WTC11 (cell line): ENCODE measurements at regions not wholly inside any gene's neighbourhood (a gene's known extent, or its start where the extent isn't known, plus 50 kb on each side); places are given as distances from the start of the nearest gene placed in this dataset.
"Not testable (repeated sequence)": the region's sequence is repeated elsewhere in the genome, so short reads cannot be mapped to it uniquely, and the experiment has no call there.

Experiments
- ATAC-seq: fragments of 200-7000 bp; cut with Tn5 transposase; 2 replicates; pipeline ENCODE4 v1.10.0; 2021; ENCODE audit warnings: mild to moderate bottlenecking, moderate library complexity
- CTCF ChIA-PET: fragments of 300-600 bp; sonication (Branson Sonifier 250); formaldehyde crosslinking; loops from one replicate; lab custom pipeline; 2021; ENCODE audit warnings: antibody characterized with exemption; lab: Charles Lee
- POLR2A ChIA-PET: fragments of 350-600 bp; sonication (Branson Sonifier 250); formaldehyde crosslinking; loops from one replicate; lab custom pipeline; 2021; ENCODE audit warnings: antibody characterized with exemption; lab: Charles Lee
- DNase-seq: peaks from one replicate; pipeline ENCODE4 v3.0.0; 2021; ENCODE audit warnings: low spot score
- H3K27ac Mint-ChIP-seq: 2 replicates; pipeline ENCODE4 v1.8.0; 2021; ENCODE audit warnings: mixed read lengths
- H3K27me3 Mint-ChIP-seq: 2 replicates; pipeline ENCODE4 v1.8.0; 2021; ENCODE audit warnings: low read depth, mild to moderate bottlenecking, moderate library complexity, mixed read lengths
- H3K36me3 Mint-ChIP-seq: 2 replicates; pipeline ENCODE4 v1.8.0; 2021; ENCODE audit warnings: mixed read lengths
- H3K4me1 Mint-ChIP-seq: 2 replicates; pipeline ENCODE4 v1.8.0; 2022; ENCODE audit warnings: mixed read lengths
- H3K4me3 Mint-ChIP-seq: 2 replicates; pipeline ENCODE4 v1.8.0; 2021; ENCODE audit warnings: mild to moderate bottlenecking, moderate library complexity, mixed read lengths
- H3K9me3 Mint-ChIP-seq: 2 replicates; pipeline ENCODE4 v1.8.0; 2021; ENCODE audit warnings: mixed read lengths
- AFF4 ChIP-seq: sonication (generic); formaldehyde crosslinking; IDR thresholded peaks from 2 replicates; pipeline ENCODE4 v1.8.1; 2023; ENCODE audit warnings: mild to moderate bottlenecking, missing genetic modification reagents, borderline replicate concordance
- ATF1 ChIP-seq: sonication (generic); formaldehyde crosslinking; IDR thresholded peaks from 2 replicates; pipeline ENCODE4 v1.8.1; 2023; ENCODE audit warnings: mild to moderate bottlenecking, moderate library complexity, missing genetic modification reagents
- CBFB ChIP-seq: sonication (generic); formaldehyde crosslinking; IDR thresholded peaks from 2 replicates; pipeline ENCODE4 v1.8.1; 2022; ENCODE audit warnings: mild to moderate bottlenecking, low read depth, missing genetic modification reagents
- ETV6 ChIP-seq: sonication (generic); formaldehyde crosslinking; IDR thresholded peaks from 2 replicates; pipeline ENCODE4 v1.8.1; 2022; ENCODE audit warnings: mild to moderate bottlenecking, missing genetic modification reagents
- FOXK1 ChIP-seq: sonication (generic); formaldehyde crosslinking; IDR thresholded peaks from 2 replicates; pipeline ENCODE4 v1.8.0; 2022; ENCODE audit warnings: mild to moderate bottlenecking, moderate library complexity, missing genetic modification reagents
- FOXP4 ChIP-seq: sonication (generic); formaldehyde crosslinking; IDR thresholded peaks from 2 replicates; pipeline ENCODE4 v1.8.0; 2022; ENCODE audit warnings: mild to moderate bottlenecking, missing genetic modification reagents
- HMGA2 ChIP-seq: fragments of 250-450 bp; sonication (Bioruptor Pico); IDR thresholded peaks from 2 replicates; pipeline ENCODE4 v1.4.0; 2021; ENCODE audit warnings: mild to moderate bottlenecking, moderate library complexity
- JAZF1 ChIP-seq: fragments of 250-450 bp; sonication (Bioruptor Pico); IDR thresholded peaks from 2 replicates; pipeline ENCODE4 v1.9.0; 2021; ENCODE audit warnings: moderate library complexity, mild to moderate bottlenecking, inconsistent platforms
- MXD4 ChIP-seq: fragments of 250-450 bp; sonication (Bioruptor Pico); IDR thresholded peaks from 2 replicates; pipeline ENCODE4 v1.8.0; 2021; ENCODE audit warnings: mild to moderate bottlenecking, moderate library complexity, borderline replicate concordance
- MYBL2 ChIP-seq: sonication (generic); formaldehyde crosslinking; IDR thresholded peaks from 2 replicates; pipeline ENCODE4 v1.8.1; 2023; ENCODE audit warnings: mild to moderate bottlenecking, moderate library complexity, missing genetic modification reagents
- NR3C1 ChIP-seq: sonication (generic); formaldehyde crosslinking; conservative IDR thresholded peaks from 2 replicates; pipeline ENCODE4 v1.8.1; 2023; ENCODE audit warnings: low read depth, mild to moderate bottlenecking, missing genetic modification reagents
- PRRX2 ChIP-seq: fragments of 250-450 bp; sonication (Bioruptor Pico); IDR thresholded peaks from 2 replicates; pipeline ENCODE4 v1.8.0; 2021; ENCODE audit warnings: mild to moderate bottlenecking
- SOX15 ChIP-seq: fragments of 250-450 bp; sonication (Bioruptor Pico); IDR thresholded peaks from 2 replicates; pipeline ENCODE4 v1.9.0; 2021; ENCODE audit warnings: mild to moderate bottlenecking
- SP1 ChIP-seq: sonication (generic); formaldehyde crosslinking; conservative IDR thresholded peaks from 2 replicates; pipeline ENCODE4 v1.8.1; 2022; ENCODE audit warnings: missing genetic modification reagents
- TEAD1 ChIP-seq: sonication (generic); formaldehyde crosslinking; IDR thresholded peaks from 2 replicates; pipeline ENCODE4 v1.8.0; 2022; ENCODE audit warnings: mild to moderate bottlenecking, missing genetic modification reagents
- ZMAT4 ChIP-seq: fragments of 250-450 bp; sonication (Bioruptor Pico); IDR thresholded peaks from 2 replicates; pipeline ENCODE4 v1.9.0; 2021; ENCODE audit warnings: mild to moderate bottlenecking
- ZNF423 ChIP-seq: fragments of 250-450 bp; sonication (Bioruptor Pico); IDR thresholded peaks from 2 replicates; pipeline ENCODE4 v2.1.2; 2022; ENCODE audit warnings: mild to moderate bottlenecking, moderate library complexity
- TF ChIP-seq, protein P1 (sequence below): fragments of 250-450 bp; sonication (Bioruptor Pico); IDR thresholded peaks from 2 replicates; pipeline ENCODE4 v1.9.0; 2021; ENCODE audit warnings: moderate library complexity, mild to moderate bottlenecking, inconsistent platforms, borderline replicate concordance
- TF ChIP-seq, protein P2 (sequence below): fragments of 250-450 bp; sonication (Bioruptor Pico); IDR thresholded peaks from 2 replicates; pipeline ENCODE4 v1.8.0; 2021; ENCODE audit warnings: mild to moderate bottlenecking

- no peak for ATAC-seq
- ChIA-PET POLR2A (no interaction called here), CTCF (no interaction called here)
- no peak overlapping the region for H3K27ac Mint-ChIP-seq
- no peaks in the 10 kb centered on the region; the same call in 1 of the 2 replicates for H3K27me3 Mint-ChIP-seq
- TF ChIP-seq MYBL2 (CRISPR knock-in tag) (no peak), TEAD1 (CRISPR knock-in tag) (no peak), FOXK1 (CRISPR knock-in tag) (no peak), SOX15 (no peak), AFF4 (no peak), SP1 (CRISPR knock-in tag) (no peak), ATF1 (CRISPR knock-in tag) (no peak), ZNF423 (no peak), PRRX2 (CRISPR knock-in tag) (no peak), HMGA2 (CRISPR knock-in tag) (no peak), ZMAT4 (no peak), MXD4 (CRISPR knock-in tag) (no peak), ETV6 (no peak), JAZF1 (CRISPR knock-in tag) (no peak), FOXP4 (CRISPR knock-in tag) (no peak), CBFB (CRISPR knock-in tag) (no peak), NR3C1 (CRISPR knock-in tag) (no peak)
- TF ChIP-seq, protein P1, sequence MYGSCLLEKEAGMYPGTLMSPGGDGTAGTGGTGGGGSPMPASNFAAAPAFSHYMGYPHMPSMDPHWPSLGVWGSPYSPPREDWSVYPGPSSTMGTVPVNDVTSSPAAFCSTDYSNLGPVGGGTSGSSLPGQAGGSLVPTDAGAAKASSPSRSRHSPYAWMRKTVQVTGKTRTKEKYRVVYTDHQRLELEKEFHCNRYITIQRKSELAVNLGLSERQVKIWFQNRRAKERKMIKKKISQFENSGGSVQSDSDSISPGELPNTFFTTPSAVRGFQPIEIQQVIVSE, result no peak
- TF ChIP-seq, protein P2, sequence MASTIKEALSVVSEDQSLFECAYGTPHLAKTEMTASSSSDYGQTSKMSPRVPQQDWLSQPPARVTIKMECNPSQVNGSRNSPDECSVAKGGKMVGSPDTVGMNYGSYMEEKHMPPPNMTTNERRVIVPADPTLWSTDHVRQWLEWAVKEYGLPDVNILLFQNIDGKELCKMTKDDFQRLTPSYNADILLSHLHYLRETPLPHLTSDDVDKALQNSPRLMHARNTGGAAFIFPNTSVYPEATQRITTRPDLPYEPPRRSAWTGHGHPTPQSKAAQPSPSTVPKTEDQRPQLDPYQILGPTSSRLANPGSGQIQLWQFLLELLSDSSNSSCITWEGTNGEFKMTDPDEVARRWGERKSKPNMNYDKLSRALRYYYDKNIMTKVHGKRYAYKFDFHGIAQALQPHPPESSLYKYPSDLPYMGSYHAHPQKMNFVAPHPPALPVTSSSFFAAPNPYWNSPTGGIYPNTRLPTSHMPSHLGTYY (CRISPR knock-in tag), result no peak
- H3K4me1 Mint-ChIP-seq, result no peaks in the 10 kb centered on the region
- no peak overlapping the region for H3K4me3 Mint-ChIP-seq
- peaks cover 3% of the 10 kb centered on the region; the same call in 1 of the 2 replicates for H3K36me3 Mint-ChIP-seq
- no peak for DNase-seq
- peaks cover 24% of the 10 kb centered on the region for H3K9me3 Mint-ChIP-seq
Observed at GRCh38 chr1:221045842-221046831, 166.9 kb downstream of the HLX start.

DNA sequence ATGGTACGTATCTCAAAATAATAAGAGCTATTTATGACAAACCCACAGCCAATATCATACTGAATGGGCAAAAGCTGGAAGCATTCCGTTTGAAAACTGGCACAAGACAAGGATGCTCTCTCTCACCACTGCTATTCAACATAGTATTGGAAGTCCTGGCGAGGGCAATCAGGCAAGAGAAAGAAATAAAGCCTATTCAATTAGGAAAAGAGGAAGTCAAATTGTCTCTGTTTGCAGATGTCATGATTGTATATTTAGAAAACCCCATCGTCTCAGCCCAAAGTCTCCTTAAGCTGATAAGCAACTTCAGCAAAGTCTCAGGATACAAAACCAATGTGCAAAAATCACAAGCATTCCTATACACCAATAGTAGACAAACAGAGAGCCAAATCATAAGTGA is 172.1 kb downstream of the HLX start:
- H3K27ac Mint-ChIP-seq, H3K27me3 Mint-ChIP-seq, H3K4me3 Mint-ChIP-seq, H3K36me3 Mint-ChIP-seq, H3K4me1 Mint-ChIP-seq, CTCF ChIA-PET, POLR2A ChIA-PET, ATAC-seq, DNase-seq: not testable (repeated sequence)
- H3K9me3 Mint-ChIP-seq, result peaks cover 32% of the 10 kb centered on the region
